ENCODE measurements at regions not wholly inside any gene's neighbourhood (a gene's known extent, or its start where the extent isn't known, plus 50 kb on each side); places are given as distances from the start of the nearest gene placed in this dataset.

- no peak overlapping the region for H3K4me3 ChIP-seq (replicated peaks; ENCODE audit: low read depth, low read length)
- no peak for TF ChIP-seq CTCF (IDR thresholded peaks at IDR 0.05; ENCODE audit: low read length, missing control alignments)
- DNase-seq (ENCODE audit: low read depth): no peak
These were observed 55.9 kb upstream of the UQCRFS1 start for GRCh38 chr19:29268721-29269393.

GRCh38 chr19:29269641-29270040, 56.7 kb upstream of the UQCRFS1 start:
- DNase-seq (ENCODE audit: low read depth): no peak
- TF ChIP-seq CTCF (IDR thresholded peaks at IDR 0.05; ENCODE audit: low read length, missing control alignments): no peak
- H3K4me3 ChIP-seq (replicated peaks; ENCODE audit: low read depth, low read length): no peak overlapping the region

GRCh38 chr19:29271341-29271740, 58.4 kb upstream of the UQCRFS1 start:
- no peak overlapping the region for H3K4me3 ChIP-seq (replicated peaks; ENCODE audit: low read depth, low read length)
- DNase-seq (ENCODE audit: low read depth): no peak
- TF ChIP-seq CTCF (IDR thresholded peaks at IDR 0.05; ENCODE audit: low read length, missing control alignments): no peak

- TF ChIP-seq CTCF (IDR thresholded peaks at IDR 0.05; ENCODE audit: low read length, missing control alignments): no peak
- no peak overlapping the region for H3K4me3 ChIP-seq (replicated peaks; ENCODE audit: low read depth, low read length)
- DNase-seq (ENCODE audit: low read depth): no peak
These were observed 59.0 kb upstream of the UQCRFS1 start for GRCh38 chr19:29271911-29272310.

GRCh38 chr19:29273000-29273640, 60.2 kb upstream of the UQCRFS1 start:
- no peak for DNase-seq (ENCODE audit: low read depth)
- TF ChIP-seq CTCF (IDR thresholded peaks at IDR 0.05; ENCODE audit: low read length, missing control alignments): no peak

GRCh38 chr19:29275266-29275665, 62.3 kb upstream of the UQCRFS1 start:
- DNase-seq (ENCODE audit: low read depth): no peak
- H3K4me3 ChIP-seq (replicated peaks; ENCODE audit: low read depth, low read length): no peak overlapping the region
- TF ChIP-seq CTCF (IDR thresholded peaks at IDR 0.05; ENCODE audit: low read length, missing control alignments): no peak

More at GRCh38 chr19:29273000-29273640, 60.2 kb upstream of the UQCRFS1 start:
- H3K4me3 ChIP-seq (replicated peaks; ENCODE audit: low read depth, low read length): no peak overlapping the region

GRCh38 chr19:29277102-29277501, 64.2 kb upstream of the UQCRFS1 start:
- DNase-seq (ENCODE audit: low read depth): no peak
- TF ChIP-seq CTCF (IDR thresholded peaks at IDR 0.05; ENCODE audit: low read length, missing control alignments): no peak
- no peak overlapping the region for H3K4me3 ChIP-seq (replicated peaks; ENCODE audit: low read depth, low read length)

Measured in fibroblast of pulmonary artery (primary cell).